Stimulated activated CD8-positive, alpha-beta memory T cell treated with anti-CD3 and anti-CD28 coated beads, Interleukin-7, amount 100 ng/mL, for 24 hours (primary cell): ENCODE measurements at regions not wholly inside any gene's neighbourhood (a gene's known extent, or its start where the extent isn't known, plus 50 kb on each side); places are given as distances from the start of the nearest gene placed in this dataset.
"Not testable (repeated sequence)": the region's sequence is repeated elsewhere in the genome, so short reads cannot be mapped to it uniquely, and the experiment has no call there.

Experiments used
- DNase-seq: peaks from one replicate; pipeline ENCODE4 v3.0.0-alpha.2; 2020; ENCODE audit warnings: low read depth

DNA sequence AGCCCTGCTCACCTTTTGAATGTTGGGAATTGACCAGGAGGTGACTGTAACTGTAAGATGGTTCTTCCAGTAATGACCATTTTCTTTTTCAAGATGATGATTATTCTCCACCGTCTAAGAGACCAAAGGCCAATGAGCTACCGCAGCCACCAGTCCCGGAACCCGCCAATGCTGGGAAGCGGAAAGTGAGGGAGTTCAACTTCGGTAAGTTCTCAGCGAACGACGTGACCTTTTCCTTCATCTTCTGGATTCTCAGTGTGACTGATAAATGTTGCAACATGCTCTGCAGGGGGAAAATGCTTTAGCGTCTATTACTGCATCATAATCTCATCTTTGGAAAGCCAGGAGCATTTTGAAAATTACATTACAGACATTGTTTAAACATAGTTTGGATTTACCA lies 89.5 kb upstream of the SPDYE9 start:
- DNase-seq = not testable (repeated sequence)

- not testable (repeated sequence) for DNase-seq
Observed at GRCh38 chr7:73170902-73171301, 85.1 kb upstream of the SPDYE9 start.

DNA sequence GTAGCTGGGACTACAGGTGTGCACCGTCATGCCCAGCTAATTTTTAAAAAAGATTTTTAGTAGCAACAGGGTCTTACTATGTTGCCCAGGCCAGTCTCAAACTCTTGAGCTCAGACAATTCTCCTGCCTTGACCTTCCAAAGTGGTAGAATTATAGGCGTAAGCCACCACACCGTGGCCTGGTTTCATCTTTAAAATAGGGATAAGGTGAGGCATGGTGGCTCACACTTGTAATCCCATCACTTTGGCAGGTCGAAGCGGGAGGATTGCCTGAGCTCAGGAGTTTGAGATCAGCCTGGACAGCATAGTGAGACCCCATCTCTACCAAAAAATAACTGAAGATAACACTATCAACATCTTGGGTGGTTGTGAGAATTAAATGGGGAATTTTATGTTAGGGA lies 84.6 kb upstream of the SPDYE9 start:
- not testable (repeated sequence) for DNase-seq

GRCh38 chr7:73166152-73166551 lies 80.3 kb upstream of the SPDYE9 start:
- not testable (repeated sequence) for DNase-seq

DNA sequence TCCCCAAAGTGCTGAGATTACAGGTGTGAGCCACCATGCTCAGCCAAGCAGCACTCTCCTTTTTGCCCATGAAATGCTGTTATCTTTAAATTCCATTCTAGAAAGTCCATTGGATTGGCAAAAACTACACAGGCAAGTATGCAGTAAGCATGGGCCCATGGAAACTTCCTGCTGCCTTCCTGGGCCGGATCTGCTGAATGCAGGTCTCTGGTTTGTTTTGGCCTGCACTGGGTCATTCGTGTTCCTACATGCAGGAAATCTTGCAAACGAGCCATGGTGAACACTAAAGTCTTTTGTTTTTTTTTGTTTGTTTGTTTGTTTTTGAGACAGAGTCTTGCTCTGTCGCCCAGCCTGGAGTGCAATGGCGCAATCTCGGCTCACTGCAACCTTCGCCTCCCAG lies 76.8 kb upstream of the SPDYE9 start:
- DNase-seq = not testable (repeated sequence)

- DNase-seq = not testable (repeated sequence)
Observed at GRCh38 chr7:73161727-73162126, 75.9 kb upstream of the SPDYE9 start.

DNA sequence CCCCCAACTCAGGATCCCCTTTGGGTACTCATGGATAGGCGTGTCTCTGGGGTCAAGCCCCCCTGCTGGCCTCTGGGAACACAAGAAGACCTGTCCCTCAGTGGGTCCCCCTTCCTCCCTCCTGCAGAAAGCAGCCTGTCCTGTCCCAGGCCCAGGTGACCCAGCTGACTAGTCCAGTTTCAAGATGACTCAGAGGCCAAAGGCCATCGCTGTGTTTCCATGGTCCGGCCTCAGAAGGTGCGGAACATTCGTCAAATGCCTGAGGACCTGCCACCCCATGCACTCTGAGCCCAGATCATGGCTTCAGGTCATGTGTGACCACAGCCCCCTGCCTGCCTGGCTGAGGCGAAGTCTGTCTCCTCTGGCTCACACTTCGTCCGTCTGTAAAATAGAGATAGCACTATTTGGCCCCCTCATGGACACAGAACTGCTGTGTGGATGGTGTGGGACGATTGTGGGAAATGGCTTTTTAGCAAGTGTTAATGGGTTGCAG lies 71.4 kb upstream of the SPDYE9 start:
- not testable (repeated sequence) for DNase-seq

- not testable (repeated sequence) for DNase-seq
Observed at GRCh38 chr7:73156510-73157168, 70.8 kb upstream of the SPDYE9 start.

DNA sequence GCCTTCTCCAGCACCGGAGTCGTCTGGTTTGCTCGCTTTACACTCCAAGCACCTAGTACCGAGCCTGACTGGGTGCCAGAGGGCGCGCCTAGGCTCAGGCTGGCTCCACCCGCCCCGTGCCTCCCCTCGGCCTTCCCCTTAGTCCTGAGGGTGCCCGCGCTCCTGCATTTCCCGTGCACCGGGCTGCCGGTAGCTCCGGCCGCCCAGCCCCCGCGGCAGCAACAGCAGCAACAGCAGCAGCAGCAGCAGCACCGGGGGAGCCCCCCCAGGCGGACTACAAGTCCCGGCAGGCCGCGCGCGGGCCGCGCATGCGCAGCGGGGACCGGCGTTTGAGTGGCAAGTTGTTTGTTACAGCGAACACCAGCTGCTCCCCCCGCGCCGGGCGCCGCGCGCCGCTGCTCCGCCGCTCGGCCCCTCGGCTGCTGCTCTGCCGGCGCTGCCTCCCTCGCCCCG lies 68.8 kb upstream of the SPDYE9 start:
- peak; percentile 41 for DNase-seq

DNA sequence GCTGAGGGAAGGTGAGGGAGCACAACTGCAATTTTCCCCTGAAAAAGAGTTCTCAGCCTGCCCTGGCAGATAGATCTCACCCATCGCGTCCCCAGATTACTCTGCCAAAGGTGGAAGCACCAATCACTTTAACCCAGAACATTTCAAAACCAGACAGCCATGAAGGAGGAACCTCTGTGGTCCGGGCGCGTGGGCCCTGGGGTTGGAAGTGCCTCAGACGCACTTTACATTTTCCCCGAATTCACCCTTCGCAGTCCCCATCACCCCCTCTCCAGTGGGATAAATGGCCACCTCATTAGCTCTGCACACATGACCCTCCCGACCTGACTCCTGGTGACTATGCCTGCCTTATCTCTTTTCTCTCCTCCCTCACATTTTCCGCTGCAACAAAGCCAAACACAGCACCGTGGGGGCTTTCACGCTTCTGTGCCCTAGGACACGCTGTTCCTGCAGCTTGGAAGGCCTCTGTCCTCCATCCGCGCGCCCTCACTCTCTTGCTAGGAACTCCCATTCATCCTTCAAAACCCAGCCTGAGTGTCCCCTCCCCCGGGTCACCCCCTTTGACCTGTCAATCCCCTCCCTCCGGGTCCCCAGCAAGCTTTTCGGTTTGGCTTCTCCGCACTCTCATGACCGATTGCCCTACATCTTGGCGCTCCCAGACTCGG lies 68.2 kb upstream of the SPDYE9 start:
- DNase-seq = not testable (repeated sequence)

GRCh38 chr7:73148570-73148969 lies 62.7 kb upstream of the SPDYE9 start:
- DNase-seq = not testable (repeated sequence)

DNA sequence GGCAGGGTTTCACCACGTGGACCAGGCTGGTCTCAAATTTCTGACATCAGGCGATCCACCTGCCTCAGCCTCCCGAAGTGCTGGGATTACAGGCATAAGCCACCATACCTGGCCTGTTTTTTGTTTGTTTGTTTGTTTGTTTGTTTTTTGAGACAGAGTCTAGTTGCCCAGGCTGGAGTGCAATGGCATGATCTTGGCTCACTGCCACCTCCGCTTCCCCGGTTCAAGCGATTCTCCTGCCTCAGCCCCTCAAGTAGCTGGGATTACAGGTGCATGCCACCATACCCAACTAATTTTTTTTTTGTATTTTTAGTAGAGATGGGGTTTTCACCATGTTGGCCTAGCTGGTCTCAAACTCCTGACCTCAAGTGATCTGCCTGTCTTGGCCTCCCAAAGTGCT lies 61.8 kb upstream of the SPDYE9 start:
- not testable (repeated sequence) for DNase-seq

DNA sequence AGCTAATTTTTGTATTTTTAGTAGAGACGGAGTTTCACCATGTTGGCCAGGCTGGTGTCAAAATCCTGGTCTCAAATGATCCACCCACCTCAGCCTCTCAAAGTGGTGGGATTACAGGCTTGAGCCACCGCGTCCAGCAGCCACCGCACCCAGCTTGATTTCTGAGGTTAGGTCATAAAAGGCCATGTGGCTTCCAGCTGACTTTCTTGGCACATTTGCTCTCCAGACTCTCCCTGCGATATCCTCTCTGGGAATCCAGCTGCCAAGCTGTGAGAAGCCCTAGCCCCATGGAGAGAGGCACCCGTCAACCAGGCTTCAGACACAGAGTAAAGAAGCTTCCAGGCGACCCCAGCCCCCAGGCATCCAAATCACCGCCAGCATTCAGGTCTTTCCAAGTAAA lies 58.2 kb upstream of the SPDYE9 start:
- DNase-seq = not testable (repeated sequence)

- DNase-seq = not testable (repeated sequence)
Observed at GRCh38 chr7:73137922-73138321, 52.1 kb upstream of the SPDYE9 start.
